ENCODE measurements at regions not wholly inside any gene's neighbourhood (a gene's known extent, or its start where the extent isn't known, plus 50 kb on each side); places are given as distances from the start of the nearest gene placed in this dataset.
A peak's percentile ranks its signal among the peaks of the same experiment; 100 is the strongest.

DNA sequence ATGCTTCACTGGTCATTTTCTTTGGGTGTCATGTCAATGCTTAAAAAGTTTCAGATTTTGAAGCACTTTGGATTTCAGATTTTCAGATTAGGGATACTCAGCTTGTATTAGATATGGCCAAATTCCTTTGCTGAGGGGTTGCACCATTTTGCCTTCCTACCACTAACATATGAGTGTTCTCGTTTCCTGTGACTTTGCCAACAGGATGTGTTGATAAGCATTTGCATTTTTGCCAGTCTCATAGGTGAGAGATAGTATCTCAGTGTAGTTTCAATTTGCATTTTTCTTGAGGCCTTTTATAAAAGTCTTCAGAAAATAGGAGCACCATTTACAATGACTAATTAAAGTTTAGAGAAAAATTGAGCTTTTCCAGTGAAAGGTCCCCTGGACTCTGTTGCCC lies 71.6 kb upstream of the CLCN4 start:
- WGBS: 5% methylated on average over 1 of the region's 1 CpG
- Histone ChIP-seq H3K4me3 (ENCODE audit: low read length in 2 of 2) (no peak overlapping the region), H3K27me3 (ENCODE audit: control insufficient read depth in 2 of 2, insufficient read depth in 1 of 2, low read length in 1 of 2) (no peaks in the 10 kb centered on the region), H3K9me3 (ENCODE audit: control insufficient read depth in 2 of 2, insufficient read depth in 1 of 2, low read length in 1 of 2) (no peaks in the 10 kb centered on the region), H3K4me1 (ENCODE audit: control insufficient read depth in 2 of 2, insufficient read depth in 2 of 2, low read length in 2 of 2) (peaks cover 0 to 13% of the 10 kb centered on the region in 2 donors), H3K27ac (ENCODE audit: low read depth in 1 of 2, low read length in 1 of 2) (no peak overlapping the region), H3K36me3 (ENCODE audit: control insufficient read depth in 2 of 2, insufficient read depth in 2 of 2, low read length in 1 of 2) (peaks cover 0 to 4% of the 10 kb centered on the region in 2 donors)
- peak in 3 of 9 donors; percentile 13 to 58 (median 24) for DNase-seq (ENCODE audit: low read depth in 6 of 9, low spot score in 9 of 9)

DNA sequence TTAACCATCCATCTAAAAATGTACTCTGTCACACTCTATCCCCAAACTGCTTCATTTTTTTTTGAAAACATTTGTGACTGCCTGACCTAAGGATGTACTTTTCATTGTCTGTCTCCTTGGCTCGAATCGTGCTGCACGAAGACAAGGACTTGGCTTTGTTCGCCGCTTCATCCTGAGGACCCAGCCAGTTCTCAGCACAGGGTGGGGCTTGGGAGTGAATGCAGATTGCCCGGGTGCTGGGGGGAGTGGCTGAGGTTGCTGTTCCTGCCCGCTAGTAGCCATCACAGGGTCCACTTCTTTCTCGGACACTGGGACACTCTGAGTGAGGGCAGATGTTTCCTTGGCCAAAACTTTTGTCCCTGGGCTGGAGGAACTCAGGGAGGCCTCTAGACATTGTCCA lies 70.1 kb upstream of the CLCN4 start:
- Histone ChIP-seq H3K4me1 (ENCODE audit: control insufficient read depth in 2 of 2, insufficient read depth in 2 of 2, low read length in 2 of 2) (peaks cover 0 to 13% of the 10 kb centered on the region in 2 donors), H3K4me3 (ENCODE audit: low read length in 2 of 2) (no peak overlapping the region), H3K27ac (ENCODE audit: low read depth in 1 of 2, low read length in 1 of 2) (no peak overlapping the region), H3K9me3 (ENCODE audit: control insufficient read depth in 2 of 2, insufficient read depth in 1 of 2, low read length in 1 of 2) (no peaks in the 10 kb centered on the region), H3K27me3 (ENCODE audit: control insufficient read depth in 2 of 2, insufficient read depth in 1 of 2, low read length in 1 of 2) (no peaks in the 10 kb centered on the region), H3K36me3 (ENCODE audit: control insufficient read depth in 2 of 2, insufficient read depth in 2 of 2, low read length in 1 of 2) (peaks cover 0 to 4% of the 10 kb centered on the region in 2 donors)
- DNase-seq (ENCODE audit: low read depth in 6 of 9, low spot score in 9 of 9): no peak
- 97% methylated on average over 8 of the region's 8 CpGs for WGBS

DNA sequence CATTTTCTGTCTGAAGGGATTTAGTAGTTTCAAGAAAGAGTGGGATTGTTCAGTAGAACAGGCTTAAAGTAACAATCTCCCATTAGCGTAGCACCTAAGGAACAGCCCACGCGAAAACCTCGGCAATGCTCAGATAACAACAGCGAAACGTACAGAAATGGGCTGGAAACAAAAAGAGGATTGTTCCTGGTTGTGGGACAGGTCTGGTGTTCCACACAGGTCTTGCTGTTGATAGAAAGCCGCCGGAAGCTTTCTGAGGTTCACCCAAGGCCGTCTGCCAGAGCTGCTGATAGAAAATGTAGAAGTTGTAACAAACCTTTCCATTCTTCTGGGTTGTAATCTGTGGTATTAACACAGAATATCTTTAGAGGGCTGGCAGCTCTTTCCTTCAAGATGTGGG lies 69.4 kb upstream of the CLCN4 start:
- WGBS: 97% methylated on average over 9 of the region's 9 CpGs

DNA sequence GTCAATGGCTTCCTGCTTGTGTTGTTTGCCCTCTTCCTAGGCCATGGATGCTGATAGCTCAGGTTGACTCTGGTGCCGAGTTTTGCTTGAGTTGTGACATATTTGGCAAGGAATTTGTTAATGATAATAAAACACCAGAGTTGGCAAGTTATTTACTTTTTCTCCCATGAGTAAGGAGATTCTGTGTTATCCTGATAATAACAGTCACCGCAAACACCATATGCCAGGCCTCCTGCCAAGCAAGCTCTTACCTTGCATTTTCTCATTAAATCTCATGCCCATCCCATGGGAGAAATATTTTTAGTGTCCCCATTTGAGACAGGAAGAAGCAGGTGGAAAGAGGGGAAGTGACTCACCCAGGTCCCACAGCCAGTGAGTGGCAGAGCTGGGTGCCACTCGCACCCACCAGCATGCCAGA lies 67.4 kb upstream of the CLCN4 start:
- Histone ChIP-seq H3K4me3 (ENCODE audit: low read length in 2 of 2) (no peak overlapping the region), H3K27me3 (ENCODE audit: control insufficient read depth in 2 of 2, insufficient read depth in 1 of 2, low read length in 1 of 2) (no peaks in the 10 kb centered on the region), H3K36me3 (ENCODE audit: control insufficient read depth in 2 of 2, insufficient read depth in 2 of 2, low read length in 1 of 2) (peaks cover 0 to 4% of the 10 kb centered on the region in 2 donors), H3K4me1 (ENCODE audit: control insufficient read depth in 2 of 2, insufficient read depth in 2 of 2, low read length in 2 of 2) (peaks cover 0 to 5% of the 10 kb centered on the region in 2 donors), H3K27ac (ENCODE audit: low read depth in 1 of 2, low read length in 1 of 2) (no peak overlapping the region), H3K9me3 (ENCODE audit: control insufficient read depth in 2 of 2, insufficient read depth in 1 of 2, low read length in 1 of 2) (no peaks in the 10 kb centered on the region)
- no peak for DNase-seq (ENCODE audit: low read depth in 6 of 9, low spot score in 9 of 9)
- 93% methylated on average over 3 of the region's 3 CpGs for WGBS

More for the DNA sequence above, 69.4 kb upstream of the CLCN4 start:
- peaks cover 0 to 4% of the 10 kb centered on the region in 2 donors for H3K36me3 ChIP-seq (ENCODE audit: control insufficient read depth in 2 of 2, insufficient read depth in 2 of 2, low read length in 1 of 2)
- H3K4me3 ChIP-seq (ENCODE audit: low read length in 2 of 2): no peak overlapping the region
- H3K4me1 ChIP-seq (ENCODE audit: control insufficient read depth in 2 of 2, insufficient read depth in 2 of 2, low read length in 2 of 2): peaks cover 0 to 13% of the 10 kb centered on the region in 2 donors
- no peak overlapping the region for H3K27ac ChIP-seq (ENCODE audit: low read depth in 1 of 2, low read length in 1 of 2)
- DNase-seq (ENCODE audit: low read depth in 6 of 9, low spot score in 9 of 9): no peak
- H3K27me3 ChIP-seq (ENCODE audit: control insufficient read depth in 2 of 2, insufficient read depth in 1 of 2, low read length in 1 of 2): no peaks in the 10 kb centered on the region
- H3K9me3 ChIP-seq (ENCODE audit: control insufficient read depth in 2 of 2, insufficient read depth in 1 of 2, low read length in 1 of 2): no peaks in the 10 kb centered on the region

DNA sequence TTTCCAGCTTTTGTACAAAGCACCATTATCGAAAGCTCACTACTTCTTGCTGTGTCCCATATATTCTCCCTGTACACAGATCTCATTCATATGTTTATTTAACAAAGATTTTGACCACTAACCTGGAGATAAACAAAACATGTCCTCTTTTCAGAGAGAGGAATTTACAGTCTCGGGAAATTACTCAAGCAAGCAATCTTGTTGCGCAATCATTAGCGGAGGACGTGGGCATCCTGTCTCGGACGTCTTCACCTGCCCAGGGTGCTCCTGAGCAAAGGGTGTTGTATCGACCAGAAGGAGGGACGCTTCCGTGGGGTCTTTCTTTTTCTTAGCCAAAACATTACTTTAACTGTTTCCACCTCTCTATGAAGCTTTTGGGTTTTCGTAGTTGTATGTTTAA lies 66.5 kb upstream of the CLCN4 start:
- Histone ChIP-seq H3K9me3 (ENCODE audit: control insufficient read depth in 2 of 2, insufficient read depth in 1 of 2, low read length in 1 of 2) (no peaks in the 10 kb centered on the region), H3K27me3 (ENCODE audit: control insufficient read depth in 2 of 2, insufficient read depth in 1 of 2, low read length in 1 of 2) (no peaks in the 10 kb centered on the region), H3K27ac (ENCODE audit: low read depth in 1 of 2, low read length in 1 of 2) (no peak overlapping the region), H3K4me3 (ENCODE audit: low read length in 2 of 2) (no peak overlapping the region), H3K36me3 (ENCODE audit: control insufficient read depth in 2 of 2, insufficient read depth in 2 of 2, low read length in 1 of 2) (peaks cover 0 to 4% of the 10 kb centered on the region in 2 donors), H3K4me1 (ENCODE audit: control insufficient read depth in 2 of 2, insufficient read depth in 2 of 2, low read length in 2 of 2) (peaks cover 0 to 3% of the 10 kb centered on the region in 2 donors)
- 94% methylated on average over 11 of the region's 11 CpGs for WGBS
- DNase-seq (ENCODE audit: low read depth in 6 of 9, low spot score in 9 of 9): no peak

DNA sequence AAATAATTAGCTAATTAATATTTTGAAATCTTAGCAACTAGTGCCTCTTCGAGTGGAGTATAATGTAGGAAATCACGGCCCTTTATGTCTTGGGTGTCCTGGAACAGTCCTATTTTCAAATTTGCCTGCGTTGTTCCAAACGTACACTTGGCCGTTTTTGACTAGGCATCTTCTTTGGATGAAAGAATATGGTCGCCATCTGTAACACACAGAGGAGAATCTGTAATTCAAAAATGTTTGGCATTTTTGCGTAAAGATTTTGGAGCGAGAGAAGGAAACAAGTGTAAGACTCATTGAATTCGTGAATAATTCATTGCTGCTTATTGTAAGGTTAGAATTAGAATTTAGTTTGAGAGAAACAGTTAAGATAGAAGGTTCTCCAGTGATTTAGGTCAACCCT lies 61.5 kb upstream of the CLCN4 start:
- WGBS: 97% methylated on average over 9 of the region's 9 CpGs
- Histone ChIP-seq H3K4me1 (ENCODE audit: control insufficient read depth in 2 of 2, insufficient read depth in 2 of 2, low read length in 2 of 2) (peaks cover 2 to 15% of the 10 kb centered on the region in 2 donors), H3K27ac (ENCODE audit: low read depth in 1 of 2, low read length in 1 of 2) (no peak overlapping the region), H3K9me3 (ENCODE audit: control insufficient read depth in 2 of 2, insufficient read depth in 1 of 2, low read length in 1 of 2) (no peaks in the 10 kb centered on the region), H3K36me3 (ENCODE audit: control insufficient read depth in 2 of 2, insufficient read depth in 2 of 2, low read length in 1 of 2) (peaks cover 0 to 3% of the 10 kb centered on the region in 2 donors), H3K27me3 (ENCODE audit: control insufficient read depth in 2 of 2, insufficient read depth in 1 of 2, low read length in 1 of 2) (no peaks in the 10 kb centered on the region), H3K4me3 (ENCODE audit: low read length in 2 of 2) (no peak overlapping the region)
- no peak for DNase-seq (ENCODE audit: low read depth in 6 of 9, low spot score in 9 of 9)

DNA sequence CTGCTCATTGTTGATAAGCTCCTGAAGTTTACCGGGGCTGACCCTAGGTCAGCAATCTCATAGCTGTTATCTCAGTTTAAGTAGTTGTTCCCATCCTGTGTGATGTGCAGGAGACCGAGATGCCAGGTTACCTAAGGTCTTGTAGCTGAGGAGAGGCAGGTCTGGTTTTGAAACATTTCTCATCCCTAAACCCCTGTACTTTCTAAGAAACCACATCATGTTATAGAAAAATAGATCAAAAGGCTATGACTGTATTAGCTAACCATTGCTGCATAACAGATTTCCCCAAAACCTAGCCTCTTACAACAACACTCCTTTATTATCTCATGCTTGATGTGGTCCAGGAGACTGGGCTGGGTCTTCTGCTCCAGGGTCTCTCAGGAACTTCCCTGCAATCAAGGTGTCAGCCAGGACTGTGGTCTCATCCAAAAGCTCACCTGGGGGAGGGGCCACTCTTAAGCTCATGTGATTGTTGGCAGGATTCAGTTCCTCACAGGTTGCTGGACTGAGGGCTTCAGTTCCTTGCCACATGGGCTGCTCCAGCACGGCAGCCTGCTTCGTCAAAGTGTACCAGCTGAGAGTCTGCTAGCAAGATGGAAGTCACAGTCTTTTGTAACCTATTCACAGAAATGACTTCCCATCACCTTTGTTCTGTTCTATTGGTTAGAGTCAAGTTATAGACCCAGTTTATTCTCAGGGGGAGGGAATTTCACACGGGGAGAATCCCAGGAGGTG lies 60.9 kb upstream of the CLCN4 start:
- WGBS: 93% methylated on average over 5 of the region's 5 CpGs
- H3K4me3 ChIP-seq (ENCODE audit: low read length in 2 of 2): no peak overlapping the region
- H3K9me3 ChIP-seq (ENCODE audit: control insufficient read depth in 2 of 2, insufficient read depth in 1 of 2, low read length in 1 of 2): no peaks in the 10 kb centered on the region
- no peaks in the 10 kb centered on the region for H3K27me3 ChIP-seq (ENCODE audit: control insufficient read depth in 2 of 2, insufficient read depth in 1 of 2, low read length in 1 of 2)
- no peak overlapping the region for H3K27ac ChIP-seq (ENCODE audit: low read depth in 1 of 2, low read length in 1 of 2)
- H3K4me1 ChIP-seq (ENCODE audit: control insufficient read depth in 2 of 2, insufficient read depth in 2 of 2, low read length in 2 of 2): peaks cover 2 to 15% of the 10 kb centered on the region in 2 donors
- no peak for DNase-seq (ENCODE audit: low read depth in 6 of 9, low spot score in 9 of 9)
- H3K36me3 ChIP-seq (ENCODE audit: control insufficient read depth in 2 of 2, insufficient read depth in 2 of 2, low read length in 1 of 2): peaks cover 0 to 3% of the 10 kb centered on the region in 2 donors

DNA sequence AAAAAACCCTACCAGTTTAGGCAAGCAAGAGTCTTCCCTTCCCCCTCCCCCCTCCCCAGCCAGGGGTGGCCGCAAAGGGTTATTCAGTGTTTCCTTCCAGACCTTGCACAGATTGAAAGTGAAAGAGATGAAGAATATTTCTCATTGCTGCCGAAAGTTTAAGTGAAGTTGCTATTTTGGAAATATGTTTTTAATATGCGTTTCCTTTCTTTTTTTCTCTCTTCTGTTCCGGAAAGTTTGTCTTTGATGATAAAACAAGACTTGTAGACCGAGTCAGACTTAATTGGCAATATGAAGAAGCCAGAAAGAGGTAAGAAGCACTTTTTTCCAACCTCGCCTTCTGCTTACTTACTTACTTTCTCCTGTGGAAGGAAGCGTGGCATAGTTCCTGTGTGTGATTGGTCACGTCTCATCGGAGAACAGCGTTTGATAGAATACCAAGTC lies 58.5 kb upstream of the CLCN4 start:
- H3K4me3 ChIP-seq (ENCODE audit: low read length in 2 of 2): peak overlapping the region; percentile 32 to 38

DNA sequence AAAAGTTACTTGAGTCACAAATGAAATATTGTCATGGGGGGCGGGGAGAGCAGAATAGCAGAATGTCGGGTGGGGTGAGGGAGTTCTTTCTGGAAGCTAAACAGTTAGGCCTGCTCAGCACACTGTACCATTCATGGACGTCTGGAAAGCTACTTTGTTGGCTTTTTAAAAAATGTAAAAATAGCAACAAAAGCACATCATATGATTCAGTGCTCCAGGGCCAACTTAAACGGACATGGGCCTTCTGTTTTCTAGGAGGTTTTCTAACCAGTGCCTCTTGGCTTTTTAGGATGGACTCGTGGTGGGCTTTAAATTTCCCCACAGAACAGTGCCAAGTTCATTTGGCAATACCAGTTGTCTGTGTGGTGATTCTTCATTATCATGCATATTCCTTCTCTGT lies 57.4 kb upstream of the CLCN4 start:
- no peak overlapping the region for H3K27ac ChIP-seq (ENCODE audit: low read depth in 1 of 2, low read length in 1 of 2)
- no peaks in the 10 kb centered on the region for H3K27me3 ChIP-seq (ENCODE audit: control insufficient read depth in 2 of 2, insufficient read depth in 1 of 2, low read length in 1 of 2)
- no peak for DNase-seq (ENCODE audit: low read depth in 6 of 9, low spot score in 9 of 9)
- no peaks in the 10 kb centered on the region for H3K9me3 ChIP-seq (ENCODE audit: control insufficient read depth in 2 of 2, insufficient read depth in 1 of 2, low read length in 1 of 2)
- peaks cover 2 to 15% of the 10 kb centered on the region in 2 donors for H3K4me1 ChIP-seq (ENCODE audit: control insufficient read depth in 2 of 2, insufficient read depth in 2 of 2, low read length in 2 of 2)
- H3K36me3 ChIP-seq (ENCODE audit: control insufficient read depth in 2 of 2, insufficient read depth in 2 of 2, low read length in 1 of 2): peaks cover 3 to 8% of the 10 kb centered on the region in 2 donors
- H3K4me3 ChIP-seq (ENCODE audit: low read length in 2 of 2): no peak overlapping the region
- 77% methylated on average over 5 of the region's 5 CpGs for WGBS

More for the DNA sequence above, 58.5 kb upstream of the CLCN4 start:
- H3K27me3 ChIP-seq (ENCODE audit: control insufficient read depth in 2 of 2, insufficient read depth in 1 of 2, low read length in 1 of 2): no peaks in the 10 kb centered on the region
- WGBS: under 1% methylated on average over 10 of the region's 10 CpGs
- peaks cover 3 to 5% of the 10 kb centered on the region in 2 donors for H3K36me3 ChIP-seq (ENCODE audit: control insufficient read depth in 2 of 2, insufficient read depth in 2 of 2, low read length in 1 of 2)
- peak in 2 of 9 donors; percentile 45 to 77 for DNase-seq (ENCODE audit: low read depth in 6 of 9, low spot score in 9 of 9)
- H3K4me1 ChIP-seq (ENCODE audit: control insufficient read depth in 2 of 2, insufficient read depth in 2 of 2, low read length in 2 of 2): peaks cover 2 to 15% of the 10 kb centered on the region in 2 donors
- no peaks in the 10 kb centered on the region for H3K9me3 ChIP-seq (ENCODE audit: control insufficient read depth in 2 of 2, insufficient read depth in 1 of 2, low read length in 1 of 2)
- peak overlapping the region; percentile 44 to 86 for H3K27ac ChIP-seq (ENCODE audit: low read depth in 1 of 2, low read length in 1 of 2)

Data from thymus (tissue), 11 donors.